HG03354 (cell line): ENCODE measurements at regions not wholly inside any gene's neighbourhood (a gene's known extent, or its start where the extent isn't known, plus 50 kb on each side); places are given as distances from the start of the nearest gene placed in this dataset.
A peak's percentile ranks its signal among the peaks of the same experiment; 100 is the strongest.

Experiments used
- ATAC-seq: cut with Tn5 transposase; IDR thresholded peaks from one replicate; pipeline ENCODE4 v1.9.1; 2021; ENCODE audit warnings: mild to moderate bottlenecking; ENCODE audit not compliant: unreplicated experiment, poor library complexity, severe bottlenecking

- ATAC-seq, result no peak
These were observed 158.2 kb upstream of the FST start for GRCh38 chr5:53322257-53322656.

- ATAC-seq, result no peak
These were observed 156.9 kb upstream of the FST start for GRCh38 chr5:53323511-53323910.

GRCh38 chr5:53323943-53324642 lies 156.3 kb upstream of the FST start:
- peak; percentile 77 for ATAC-seq

- ATAC-seq, result no peak
These were observed 153.8 kb upstream of the FST start for GRCh38 chr5:53326424-53327153.

- no peak for ATAC-seq
These were observed 152.6 kb upstream of the FST start for GRCh38 chr5:53327811-53328334.

- ATAC-seq, result no peak
These were observed 149.9 kb upstream of the FST start for GRCh38 chr5:53330491-53330890.

GRCh38 chr5:53331463-53331862 lies 149.0 kb upstream of the FST start:
- ATAC-seq, result no peak

GRCh38 chr5:53333160-53333559 lies 147.3 kb upstream of the FST start:
- ATAC-seq, result no peak

GRCh38 chr5:53334431-53334941 lies 145.9 kb upstream of the FST start:
- no peak for ATAC-seq

GRCh38 chr5:53335115-53335514 lies 145.3 kb upstream of the FST start:
- ATAC-seq, result no peak

- ATAC-seq, result no peak
These were observed 142.6 kb upstream of the FST start for GRCh38 chr5:53337827-53338226.

GRCh38 chr5:53338971-53339370 lies 141.5 kb upstream of the FST start:
- no peak for ATAC-seq

GRCh38 chr5:53339962-53340540 lies 140.4 kb upstream of the FST start:
- no peak for ATAC-seq

- no peak for ATAC-seq
These were observed 139.3 kb upstream of the FST start for GRCh38 chr5:53340956-53341750.

- ATAC-seq, result no peak
These were observed 138.2 kb upstream of the FST start for GRCh38 chr5:53342236-53342635.

GRCh38 chr5:53343187-53343586 lies 137.2 kb upstream of the FST start:
- ATAC-seq, result no peak

GRCh38 chr5:53350368-53350767 lies 130.1 kb upstream of the FST start:
- ATAC-seq, result no peak

GRCh38 chr5:53350991-53351770 lies 129.2 kb upstream of the FST start:
- ATAC-seq, result no peak

- no peak for ATAC-seq
These were observed 125.1 kb upstream of the FST start for GRCh38 chr5:53355316-53355715.
